HG02588 (cell line): ENCODE measurements at regions not wholly inside any gene's neighbourhood (a gene's known extent, or its start where the extent isn't known, plus 50 kb on each side); places are given as distances from the start of the nearest gene placed in this dataset.
"Not testable (repeated sequence)": the region's sequence is repeated elsewhere in the genome, so short reads cannot be mapped to it uniquely, and the experiment has no call there.

Source experiments
- ATAC-seq: cut with Tn5 transposase; IDR thresholded peaks from one replicate; pipeline ENCODE4 v1.9.1; 2021; ENCODE audit warnings: mild to moderate bottlenecking, moderate library complexity; ENCODE audit not compliant: unreplicated experiment

DNA sequence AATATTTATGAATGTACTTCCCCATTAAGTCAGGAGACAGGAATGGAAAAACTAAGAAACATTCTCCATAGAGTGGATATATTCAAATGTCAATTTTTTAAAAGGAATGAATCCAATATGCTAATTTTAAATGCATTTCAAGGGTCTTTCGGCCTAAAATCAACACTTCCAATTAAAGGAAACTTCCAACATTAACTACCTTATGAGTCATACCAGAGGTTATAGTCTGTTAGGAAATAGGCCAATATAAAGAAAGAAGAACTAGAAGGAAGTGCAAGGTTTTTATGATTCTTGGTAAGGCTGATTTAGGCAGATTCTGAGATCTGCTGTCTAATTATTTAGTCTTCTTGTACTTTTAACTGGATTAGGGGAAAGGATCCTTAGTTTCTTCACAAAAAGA, 260.1 kb upstream of the EDNRA start:
- no peak for ATAC-seq

DNA sequence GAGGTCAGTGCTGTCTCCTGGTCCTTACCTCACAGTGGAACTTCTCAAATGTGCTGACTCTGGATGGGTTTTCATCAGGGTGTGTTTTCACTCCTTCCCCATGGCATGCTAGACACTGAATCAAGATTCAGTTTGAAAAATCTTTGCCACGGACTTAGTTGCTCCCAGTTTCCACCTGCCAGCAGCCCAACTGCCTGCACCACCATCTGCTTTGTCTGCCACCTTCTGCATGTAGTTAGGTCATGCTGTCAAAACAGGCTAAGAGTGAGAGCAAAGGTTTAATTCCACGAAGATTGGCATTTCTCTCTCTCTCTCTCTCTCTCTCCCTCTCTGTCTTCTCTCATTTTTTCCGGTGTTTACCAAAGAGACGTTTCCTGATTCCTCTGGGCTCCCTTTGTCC, 258.0 kb upstream of the EDNRA start:
- no peak for ATAC-seq

DNA sequence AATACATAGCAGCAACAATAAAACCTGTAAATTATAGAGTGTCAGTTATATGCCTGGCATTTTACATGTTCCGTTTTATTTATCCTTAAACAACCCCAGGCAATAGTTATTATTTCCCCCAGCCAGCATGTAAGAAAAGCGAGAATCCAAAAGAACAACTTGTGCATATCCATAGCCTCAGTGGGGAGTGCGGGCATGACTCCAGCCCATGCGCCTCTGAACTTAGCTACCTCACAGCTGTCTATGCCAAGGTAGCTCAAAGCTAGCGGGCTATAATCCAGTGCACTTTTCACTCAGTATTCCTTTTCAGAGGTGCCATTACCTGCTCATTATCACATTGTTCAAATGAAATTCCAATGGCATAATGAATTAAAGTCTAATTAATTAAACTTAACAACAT, 257.3 kb upstream of the EDNRA start:
- no peak for ATAC-seq

DNA sequence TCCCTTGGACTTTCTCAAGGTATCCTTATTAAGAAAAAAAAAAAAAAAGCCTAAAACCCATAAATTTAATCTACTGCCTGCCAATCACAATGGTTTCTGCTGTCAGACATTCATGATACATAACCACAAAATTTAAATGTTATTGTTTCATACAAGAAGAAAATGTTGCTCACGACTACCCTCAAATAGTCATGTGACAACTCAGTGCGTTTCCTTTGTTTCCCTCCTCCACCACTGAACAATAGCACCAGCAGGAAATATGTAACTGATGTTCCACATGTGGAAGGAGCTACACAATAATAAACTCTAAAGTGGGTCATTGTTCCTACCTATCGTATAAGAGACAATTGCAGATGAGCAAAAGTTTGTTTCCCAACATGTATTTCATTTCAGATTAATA, 244.1 kb upstream of the EDNRA start:
- ATAC-seq: no peak

DNA sequence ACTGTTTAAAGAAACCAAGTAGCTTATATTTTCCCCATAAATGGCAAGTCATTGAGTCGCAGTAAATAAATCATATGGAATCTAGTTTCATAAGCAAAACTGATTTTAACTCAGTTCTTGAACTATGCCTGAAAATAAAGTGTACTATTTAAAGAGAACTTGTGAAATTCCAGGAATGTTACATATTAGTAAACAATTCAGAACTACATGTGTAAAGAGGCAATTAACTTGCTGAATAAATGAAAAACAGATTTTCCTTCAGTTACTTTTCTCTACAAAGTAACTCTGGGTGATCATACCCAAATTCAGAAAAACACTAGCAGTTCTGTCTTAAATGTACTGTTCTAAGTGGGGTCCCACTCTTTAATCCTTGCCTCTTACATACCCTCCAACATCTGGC, 236.1 kb upstream of the EDNRA start:
- no peak for ATAC-seq

DNA sequence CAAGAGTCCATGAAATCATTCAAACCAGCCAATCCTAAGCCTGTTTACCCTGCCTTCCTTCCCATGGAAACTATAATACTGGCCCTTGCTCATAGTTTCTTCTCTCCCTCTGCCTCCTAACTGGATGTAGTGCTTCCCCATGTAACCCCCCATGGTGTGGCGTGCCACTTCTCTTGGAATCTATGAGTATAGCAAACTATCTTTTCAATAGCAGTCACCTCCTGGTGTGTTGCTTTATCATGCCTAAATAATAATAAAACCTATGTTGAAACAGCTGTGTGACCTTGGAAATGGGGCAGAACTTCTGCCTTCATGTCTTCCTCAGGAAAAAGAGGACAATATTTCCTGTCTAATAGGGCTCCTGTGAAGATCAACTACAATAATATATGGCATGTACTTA, 234.8 kb upstream of the EDNRA start:
- no peak for ATAC-seq

DNA sequence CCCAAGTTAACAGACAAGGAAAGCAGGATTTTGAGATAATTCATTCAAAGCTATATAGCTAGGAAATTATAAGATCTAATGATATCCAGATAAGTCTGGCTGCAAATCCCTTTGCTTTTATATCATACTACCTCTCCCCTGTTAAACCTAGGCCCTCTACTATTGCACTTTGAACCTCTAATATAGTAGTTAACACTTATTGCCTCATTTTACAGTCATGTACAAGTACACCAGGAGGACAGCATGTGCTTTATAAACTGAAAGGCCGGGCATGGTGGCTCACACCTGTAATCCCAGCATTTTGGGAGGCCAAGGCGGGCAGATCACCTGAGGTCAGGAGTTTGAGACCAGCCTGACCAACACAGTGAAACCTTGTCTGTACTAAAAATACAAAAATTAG, 234.4 kb upstream of the EDNRA start:
- not testable (repeated sequence) for ATAC-seq

DNA sequence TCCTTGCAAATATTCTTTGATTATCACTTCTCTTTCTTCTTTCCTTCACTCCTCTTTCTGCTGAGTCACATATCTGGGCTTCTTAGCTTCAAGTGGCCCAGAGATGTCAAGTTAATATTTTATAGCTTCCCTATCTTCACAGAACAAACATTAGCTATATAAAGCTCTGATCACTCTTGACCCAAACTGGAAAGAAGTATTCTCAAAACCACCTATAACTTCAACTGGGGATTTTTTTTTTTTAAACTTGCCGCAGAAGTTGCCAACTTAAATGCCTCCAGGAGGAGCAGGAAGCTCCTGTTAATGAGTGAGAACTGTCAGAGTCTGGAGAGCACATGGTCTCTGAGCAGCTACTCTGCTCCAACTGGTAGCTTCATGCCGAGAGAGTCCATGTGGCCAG, 233.3 kb upstream of the EDNRA start:
- no peak for ATAC-seq

DNA sequence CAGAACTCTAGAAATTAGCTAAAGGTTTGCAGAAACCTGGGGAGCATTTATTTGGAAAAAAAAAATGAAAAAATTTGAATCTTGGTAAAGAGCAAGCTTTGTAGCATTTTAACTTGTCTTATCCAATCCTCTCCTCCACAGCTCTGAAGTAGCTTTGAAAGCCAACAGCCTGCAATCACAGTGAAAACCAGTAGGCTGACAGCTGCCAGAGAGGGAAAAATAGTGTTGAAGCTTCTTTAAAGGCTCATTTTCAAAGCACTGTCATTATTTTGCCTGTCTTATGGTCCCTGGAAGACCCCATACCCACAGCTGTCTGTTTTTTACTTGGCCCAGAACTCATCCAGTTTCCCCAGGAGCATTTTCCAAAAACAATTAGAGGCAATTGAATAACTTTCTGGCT, 230.8 kb upstream of the EDNRA start:
- no peak for ATAC-seq

DNA sequence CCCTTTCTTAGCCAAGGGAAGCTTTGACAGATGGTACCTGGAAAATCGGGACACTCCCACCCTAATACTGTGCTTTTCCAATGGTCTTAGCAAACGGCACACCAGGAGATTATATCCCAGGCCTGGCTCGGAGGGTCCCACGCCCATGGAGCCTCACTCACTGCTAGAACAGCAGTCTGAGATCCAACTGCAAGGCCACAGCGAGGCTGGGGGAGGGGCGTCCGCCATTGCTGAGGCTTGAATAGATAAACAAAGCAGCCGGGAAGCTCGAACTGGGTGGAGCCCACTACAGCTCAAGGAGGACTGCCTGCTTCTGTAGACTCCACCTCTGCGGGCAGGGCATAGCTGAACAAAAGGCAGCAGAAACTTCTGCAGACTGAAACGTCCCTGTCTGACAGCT, 225.6 kb upstream of the EDNRA start:
- not testable (repeated sequence) for ATAC-seq

DNA sequence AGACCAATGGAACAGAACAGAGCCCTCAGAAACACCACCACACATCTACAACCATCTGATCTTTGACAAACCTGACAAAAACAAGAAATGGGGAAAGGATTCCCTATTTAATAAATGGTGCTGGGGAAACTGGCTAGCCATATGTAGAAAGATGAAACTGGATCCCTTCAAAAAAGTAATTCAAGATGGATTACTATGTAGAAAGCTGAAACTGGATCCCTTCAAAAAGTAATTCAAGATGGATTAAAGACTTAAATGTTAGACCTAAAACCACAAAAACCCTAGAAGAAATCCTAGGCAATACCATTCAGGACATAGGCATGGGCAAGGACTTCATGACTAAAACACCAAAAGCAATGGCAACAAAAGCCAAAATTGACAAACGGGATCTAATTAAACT, 221.6 kb upstream of the EDNRA start:
- not testable (repeated sequence) for ATAC-seq

DNA sequence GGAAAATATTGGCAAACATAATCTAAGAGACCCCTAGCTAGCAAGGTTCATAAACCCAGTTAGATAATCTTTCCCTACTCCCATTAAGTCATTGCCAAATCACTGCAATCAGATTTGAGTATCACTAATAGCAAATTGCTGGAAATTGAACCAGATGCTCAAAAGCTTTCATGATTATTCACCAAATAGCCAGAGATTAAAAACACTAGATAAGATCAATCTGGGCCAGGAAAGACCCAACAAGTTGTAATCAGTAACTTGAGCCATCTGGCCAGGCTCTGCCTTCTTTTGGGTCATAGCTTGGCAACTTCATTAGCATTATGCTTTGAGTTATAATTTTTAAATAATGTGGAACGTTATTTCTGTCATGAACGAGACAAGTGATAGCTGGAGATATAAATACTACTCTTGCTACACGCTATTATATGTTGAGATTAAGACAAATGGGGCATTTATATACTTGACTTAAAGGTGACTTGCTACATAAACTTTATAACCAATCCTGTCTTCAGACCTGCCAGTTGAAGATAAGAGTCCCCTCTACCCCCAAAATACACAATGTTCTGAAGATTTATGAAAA, 196.6 kb upstream of the EDNRA start:
- no peak for ATAC-seq

DNA sequence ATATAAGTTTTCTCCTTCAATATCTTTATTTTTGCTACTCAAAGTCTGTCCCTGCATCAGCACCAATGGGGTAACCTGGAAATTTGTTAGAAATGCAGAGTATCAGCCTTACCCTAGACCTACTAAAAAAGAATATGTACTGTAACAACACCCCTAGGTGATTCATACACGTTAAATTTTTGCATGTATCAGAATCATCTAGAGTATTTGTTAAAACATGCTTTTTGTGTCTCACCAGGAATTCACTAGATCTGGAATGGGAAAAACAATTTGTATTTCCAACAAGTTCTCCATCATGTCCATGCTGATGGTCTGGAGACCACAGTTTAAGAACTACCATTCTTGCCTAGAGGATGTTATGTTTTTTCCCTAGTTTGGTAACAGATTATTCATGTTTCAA, 196.0 kb upstream of the EDNRA start:
- ATAC-seq: no peak

DNA sequence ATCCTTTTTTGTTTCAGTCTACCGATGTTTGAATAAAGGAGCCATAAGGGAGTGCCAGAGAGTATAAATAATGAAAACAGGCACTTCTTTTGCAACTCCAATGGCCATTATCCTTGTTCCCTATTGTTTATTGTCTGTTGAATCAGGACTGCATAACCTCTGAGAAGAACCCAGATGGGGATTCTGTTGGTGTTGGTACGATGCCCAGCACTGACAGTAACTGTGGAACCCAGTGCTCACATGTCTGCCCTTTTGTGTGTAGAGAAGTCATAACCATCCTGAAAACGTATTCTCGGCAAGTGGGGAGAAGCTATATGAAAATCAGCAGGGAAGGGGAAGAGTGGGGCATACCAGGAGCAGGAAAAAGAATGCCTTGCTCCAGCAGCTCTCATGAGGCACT, 195.1 kb upstream of the EDNRA start:
- no peak for ATAC-seq

DNA sequence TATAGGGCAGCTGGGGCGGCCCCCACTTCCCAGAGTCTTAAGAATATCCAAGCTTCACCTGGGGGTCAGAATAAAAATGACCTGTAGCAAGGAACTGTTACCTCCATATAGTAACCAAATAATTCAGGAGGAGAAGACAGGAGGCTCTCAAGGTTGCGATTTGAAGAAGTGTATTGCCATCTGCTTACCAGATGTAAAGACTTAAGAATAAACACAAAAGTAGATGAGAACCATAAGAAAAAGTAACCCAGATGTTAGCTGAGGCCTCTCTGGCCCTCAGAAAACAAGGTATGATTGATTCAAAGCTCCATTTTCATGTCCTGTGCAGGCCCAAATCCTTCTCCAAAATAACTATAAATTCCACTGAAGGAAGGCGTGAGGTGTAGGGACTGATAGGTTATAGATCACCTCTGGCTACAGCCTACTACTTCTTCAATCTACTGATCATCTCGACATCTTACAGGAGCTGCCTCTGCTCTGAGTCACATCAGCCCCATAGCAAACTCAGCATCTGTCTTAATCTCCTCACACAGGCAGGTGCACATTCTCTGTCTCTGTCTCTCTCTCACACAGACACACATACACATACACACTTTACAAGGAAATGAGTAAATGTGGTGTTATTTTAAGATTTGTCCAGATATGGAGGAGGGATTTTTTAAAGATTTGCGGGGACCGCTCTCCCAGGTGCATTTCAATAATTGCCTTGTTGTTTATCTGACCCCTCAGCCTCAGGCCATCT, 193.9 kb upstream of the EDNRA start:
- ATAC-seq: no peak

DNA sequence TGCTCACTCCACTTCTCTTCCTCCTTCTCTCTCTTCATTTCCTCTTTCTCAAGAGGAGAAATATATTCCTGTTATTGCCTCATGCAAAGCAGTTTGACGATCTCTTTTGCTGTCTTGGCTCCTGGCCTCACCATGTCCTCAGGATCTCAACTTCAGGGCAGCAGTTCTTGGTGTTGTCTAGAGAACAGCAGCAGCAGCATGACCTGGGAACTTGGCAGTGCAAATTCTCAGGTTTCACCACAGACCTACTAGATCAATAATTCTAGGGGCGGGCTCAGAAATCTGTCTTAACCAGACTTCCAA, 193.4 kb upstream of the EDNRA start:
- ATAC-seq: no peak

DNA sequence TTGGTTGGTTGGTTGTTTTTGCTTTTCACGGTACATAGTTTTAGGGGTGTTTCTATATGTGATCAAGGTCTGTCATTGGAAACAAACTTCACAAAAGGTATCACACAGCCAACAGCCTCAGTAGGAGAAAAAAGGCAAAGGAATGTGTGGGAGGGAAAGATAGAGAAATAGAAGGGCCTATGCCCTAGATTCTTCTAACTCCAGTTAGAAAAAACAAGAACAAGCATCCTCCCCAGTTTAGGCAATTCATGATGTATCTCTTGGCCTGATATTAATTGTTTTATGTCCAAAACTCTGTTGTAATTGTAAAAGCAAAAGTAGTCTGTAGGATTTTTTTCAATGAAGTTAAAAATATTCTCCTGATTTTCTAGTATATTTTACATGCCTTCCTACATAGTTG, 192.4 kb upstream of the EDNRA start:
- no peak for ATAC-seq

DNA sequence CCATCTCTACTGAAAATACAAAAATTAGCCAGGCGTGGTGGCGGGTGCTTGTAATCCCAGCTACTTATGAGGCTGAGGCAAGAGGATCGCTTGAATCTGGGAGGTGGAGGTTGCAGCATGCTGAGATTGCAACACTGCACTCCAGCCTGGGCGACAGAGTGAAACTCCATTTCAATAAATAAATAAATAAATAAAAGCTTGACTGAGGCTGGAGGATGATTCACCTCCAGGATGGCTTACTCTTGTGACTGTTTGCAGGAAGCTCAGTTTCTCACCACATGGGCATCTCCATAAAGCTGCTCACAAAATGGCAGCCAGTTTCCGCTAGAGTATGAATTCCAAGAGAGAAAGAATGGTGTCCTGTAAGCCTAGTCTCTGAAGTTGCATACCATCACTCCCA, 191.7 kb upstream of the EDNRA start:
- no peak for ATAC-seq

DNA sequence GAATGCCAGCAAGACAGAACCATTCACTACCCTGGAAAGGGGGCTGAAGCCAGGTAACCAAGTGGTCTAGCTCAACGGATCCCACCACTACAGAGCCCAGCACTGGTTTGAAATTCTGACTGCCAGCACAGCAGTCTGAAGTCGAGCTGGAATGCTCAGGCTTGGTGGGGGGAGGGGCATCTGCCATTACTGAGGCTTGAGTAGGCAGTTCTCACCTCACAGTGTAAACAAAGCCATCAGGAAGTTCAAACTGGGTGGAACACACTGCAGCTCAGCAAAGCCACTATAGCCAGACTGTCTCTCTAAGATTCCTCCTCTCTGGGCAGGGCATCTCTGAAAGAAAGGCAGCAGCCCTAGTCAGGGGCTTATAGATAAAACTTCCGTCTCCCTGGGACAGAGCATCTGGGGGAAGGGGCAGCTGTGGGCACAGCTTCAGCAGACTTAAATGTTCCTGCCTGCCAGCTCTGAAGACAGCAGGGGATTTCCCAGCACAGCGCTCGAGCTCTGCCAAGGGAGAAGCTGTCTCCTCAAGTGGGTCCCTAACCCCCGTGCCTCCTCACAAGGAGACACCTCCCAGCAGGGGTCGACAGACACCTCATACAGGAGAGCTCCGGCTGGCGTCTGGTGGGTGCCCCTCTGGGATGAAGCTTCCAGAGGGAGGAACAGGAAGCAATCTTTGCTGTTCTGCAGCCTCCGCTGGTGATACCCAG, 188.1 kb upstream of the EDNRA start:
- ATAC-seq: not testable (repeated sequence)

DNA sequence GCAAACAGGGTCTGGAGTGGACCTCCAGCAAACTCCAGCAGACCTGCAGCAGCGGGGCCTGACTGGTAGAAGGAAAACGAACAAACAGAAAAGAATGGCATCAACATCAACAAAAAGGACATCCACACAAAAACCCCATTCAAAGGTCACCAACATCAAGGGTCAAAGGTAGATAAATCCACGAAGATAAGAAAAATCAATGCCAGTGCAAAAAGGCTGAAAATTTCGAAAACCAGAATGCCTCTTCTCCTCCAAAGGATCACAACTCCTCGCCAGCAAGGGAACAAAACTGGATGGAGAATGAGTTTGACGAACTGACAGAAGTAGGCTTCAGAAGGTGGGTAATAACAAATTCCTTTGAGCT, 187.6 kb upstream of the EDNRA start:
- not testable (repeated sequence) for ATAC-seq

DNA sequence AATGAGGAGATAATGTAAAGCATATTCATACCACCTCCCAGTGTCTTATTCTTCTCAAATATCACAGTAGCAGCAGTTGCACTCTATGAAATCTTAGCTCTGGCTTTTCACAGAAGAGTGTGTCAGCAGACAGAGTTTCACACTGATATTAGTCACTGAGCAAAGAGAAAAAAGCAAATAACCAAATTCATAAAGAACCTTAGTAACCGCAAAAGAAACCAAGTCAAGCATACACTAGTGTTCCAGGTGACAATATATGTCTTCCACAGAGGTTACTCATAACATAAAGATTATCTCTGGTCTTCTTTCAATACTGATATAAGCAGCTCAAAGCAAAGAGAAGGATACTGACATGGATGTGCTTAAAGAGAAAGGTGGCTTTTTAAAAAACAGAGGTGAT, 181.7 kb upstream of the EDNRA start:
- ATAC-seq: no peak

DNA sequence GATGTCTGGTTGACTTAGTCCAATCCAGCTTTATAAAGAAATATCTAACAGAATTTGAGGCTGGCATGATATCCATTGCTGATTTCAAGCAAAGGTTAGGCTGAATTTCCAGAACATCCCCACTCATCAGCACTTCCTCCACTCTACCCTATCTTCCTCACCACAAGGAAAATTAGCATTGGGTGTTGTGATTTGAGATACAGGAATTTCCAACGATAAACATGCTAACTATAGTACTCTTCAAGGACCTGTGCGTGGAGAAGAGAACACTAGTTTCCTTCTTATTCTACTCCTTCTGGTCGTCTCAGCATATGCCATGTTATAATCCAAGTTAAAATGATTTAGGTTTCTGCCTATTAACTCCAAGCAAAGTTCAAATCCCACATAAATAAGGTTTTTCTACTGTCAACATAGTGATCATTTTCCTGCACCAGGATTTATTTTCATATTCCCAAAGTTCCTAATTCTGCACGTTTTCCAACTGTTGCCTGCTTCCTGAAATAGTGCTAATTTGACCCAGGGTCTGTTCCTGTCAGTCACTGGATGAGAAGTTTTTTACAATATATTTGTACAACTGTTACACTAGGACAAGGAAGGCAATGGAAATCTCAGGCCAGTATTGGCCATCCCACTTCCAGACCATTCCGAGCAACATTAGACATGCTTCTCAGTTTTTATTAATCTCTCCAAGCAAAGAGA, 177.6 kb upstream of the EDNRA start:
- ATAC-seq: no peak
